ENCODE measurements at regions not wholly inside any gene's neighbourhood (a gene's known extent, or its start where the extent isn't known, plus 50 kb on each side); places are given as distances from the start of the nearest gene placed in this dataset.

DNA sequence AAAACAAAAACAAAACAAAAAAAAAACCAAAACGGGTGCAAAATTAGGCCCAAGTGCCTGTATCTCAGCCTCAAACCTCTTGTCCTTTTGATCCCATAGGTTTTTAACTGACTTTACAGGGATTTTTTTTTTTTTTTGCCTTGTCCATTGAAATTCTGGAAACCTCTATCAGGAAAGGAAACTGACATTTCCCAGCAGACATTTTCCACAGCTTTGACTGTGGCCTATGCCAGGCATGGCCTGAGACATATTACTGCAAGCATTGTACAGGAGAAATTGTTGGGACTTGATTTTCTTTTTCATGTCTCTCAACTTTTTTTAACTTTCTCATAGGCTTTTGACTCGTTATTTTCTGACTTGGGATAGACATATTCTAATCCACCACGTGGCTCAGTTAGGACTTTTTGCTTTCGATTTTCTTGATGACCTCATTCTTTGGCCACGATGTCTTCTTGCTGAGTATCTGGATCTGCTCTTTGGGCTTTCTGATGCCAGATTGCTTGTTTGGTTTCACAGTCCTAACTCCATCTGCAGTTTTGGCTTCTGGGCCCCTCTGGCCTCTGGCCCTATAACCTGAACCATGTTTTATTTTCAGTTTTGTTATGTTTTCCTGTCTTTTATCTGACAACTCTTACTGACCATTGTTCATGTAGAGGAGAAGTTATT is 336.1 kb upstream of the C11orf87 start:
- TF ChIP-seq, protein P1, sequence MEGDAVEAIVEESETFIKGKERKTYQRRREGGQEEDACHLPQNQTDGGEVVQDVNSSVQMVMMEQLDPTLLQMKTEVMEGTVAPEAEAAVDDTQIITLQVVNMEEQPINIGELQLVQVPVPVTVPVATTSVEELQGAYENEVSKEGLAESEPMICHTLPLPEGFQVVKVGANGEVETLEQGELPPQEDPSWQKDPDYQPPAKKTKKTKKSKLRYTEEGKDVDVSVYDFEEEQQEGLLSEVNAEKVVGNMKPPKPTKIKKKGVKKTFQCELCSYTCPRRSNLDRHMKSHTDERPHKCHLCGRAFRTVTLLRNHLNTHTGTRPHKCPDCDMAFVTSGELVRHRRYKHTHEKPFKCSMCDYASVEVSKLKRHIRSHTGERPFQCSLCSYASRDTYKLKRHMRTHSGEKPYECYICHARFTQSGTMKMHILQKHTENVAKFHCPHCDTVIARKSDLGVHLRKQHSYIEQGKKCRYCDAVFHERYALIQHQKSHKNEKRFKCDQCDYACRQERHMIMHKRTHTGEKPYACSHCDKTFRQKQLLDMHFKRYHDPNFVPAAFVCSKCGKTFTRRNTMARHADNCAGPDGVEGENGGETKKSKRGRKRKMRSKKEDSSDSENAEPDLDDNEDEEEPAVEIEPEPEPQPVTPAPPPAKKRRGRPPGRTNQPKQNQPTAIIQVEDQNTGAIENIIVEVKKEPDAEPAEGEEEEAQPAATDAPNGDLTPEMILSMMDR (conservative IDR thresholded peaks at IDR 0.05; ENCODE audit: low read length) = no peak
- TF ChIP-seq EZH2phosphoT487 (IDR thresholded peaks at IDR 0.05; ENCODE audit: borderline replicate concordance) = no peak
